Gastrocnemius medialis (tissue), 4 donors: ENCODE measurements at regions not wholly inside any gene's neighbourhood (a gene's known extent, or its start where the extent isn't known, plus 50 kb on each side); places are given as distances from the start of the nearest gene placed in this dataset.

Source experiments
- CTCF ChIP-seq, 5 experiments: fragments of 450-650 bp in 3 of 5; fragments of 200-600 bp in 2 of 5; sonication (generic) in 2 of 5; IDR thresholded peaks in 4 of 5; conservative IDR thresholded peaks in 1 of 5; 1 replicate in 4 of 5; 2 replicates in 1 of 5; pipeline ENCODE4 v1.5.1; 2016 to 2019; ENCODE audit warnings: antibody characterized with exemption in 5 of 5, mild to moderate bottlenecking in 3 of 5, moderate library complexity in 3 of 5
- POLR2A ChIP-seq, 2 donors: fragments of 450-650 bp; IDR thresholded peaks; one replicate each; pipeline ENCODE4 v1.6.1; 2017; ENCODE audit warnings: antibody characterized with exemption in 2 of 2, mild to moderate bottlenecking in 2 of 2, moderate library complexity in 2 of 2

GRCh38 chr10:128630787-128631252 is 504.6 kb upstream of the MKI67 start:
- no peak for TF ChIP-seq POLR2A (IDR thresholded peaks at IDR 0.05)
- TF ChIP-seq CTCF (IDR thresholded peaks at IDR 0.05 in 4 of 5, conservative IDR thresholded peaks at IDR 0.05 in 1 of 5) = no peak
